SK-N-SH (cell line): ENCODE measurements at regions not wholly inside any gene's neighbourhood (a gene's known extent, or its start where the extent isn't known, plus 50 kb on each side); places are given as distances from the start of the nearest gene placed in this dataset.

ENCODE experiments used
- CTCF ChIA-PET: fragments of 300-600, 350-600 bp; formaldehyde crosslinking; extraction: SDS; loops from one replicate; lab custom pipeline; 2021; lab: Yijun Ruan, JAX
- POLR2A ChIA-PET: fragments of 350-600 bp; sonication (Branson Sonifier 250); formaldehyde crosslinking; extraction: SDS; loops from one replicate; lab custom pipeline; 2020; ENCODE audit warnings: antibody characterized with exemption, inconsistent platforms; lab: Yijun Ruan, JAX
- DNase-seq: peaks from one replicate; pipeline ENCODE4 v3.0.0; 2012
- H2AFZ ChIP-seq: fragments of 200-600 bp; sonication (generic); 2 replicates; pipeline ENCODE4 v1.8.1; 2016; ENCODE audit warnings: antibody characterized with exemption, mild to moderate bottlenecking, low read depth
- H3F3A ChIP-seq: fragments of 200-600 bp; sonication (generic); replicated peaks from 2 replicates; pipeline ENCODE3; 2016; ENCODE audit warnings: antibody characterized with exemption, mild to moderate bottlenecking; ENCODE audit not compliant: insufficient read depth
- H3K27ac ChIP-seq, 2 experiments: fragments of 200-500 bp in 1 of 2; fragments of 200-600 bp in 1 of 2; sonication (Bioruptor generic) in 1 of 2; sonication (generic), shearing (Covaris generic) in 1 of 2; 2 replicates each; pipeline versions ENCODE4 v1.5.1 to v1.6.1; 2014 to 2016; ENCODE audit warnings: low read depth in 2 of 2, inconsistent platforms in 1 of 2, low read length in 1 of 2, mild to moderate bottlenecking in 1 of 2, mixed read lengths in 1 of 2
- H3K27me3 ChIP-seq: fragments of 200-600 bp; sonication (generic), shearing (Covaris generic); 2 replicates; pipeline ENCODE4 v1.6.1; 2016; ENCODE audit warnings: mixed run types; ENCODE audit not compliant: insufficient read depth
- H3K36me3 ChIP-seq, 2 experiments: fragments of 200-500 bp in 1 of 2; fragments of 200-600 bp in 1 of 2; sonication (Bioruptor generic) in 1 of 2; sonication (generic) in 1 of 2; replicated peaks in 1 of 2; 2 replicates each; pipeline versions ENCODE3 to v1.5.1; 2014 to 2016; ENCODE audit warnings: low read length in 1 of 2, mild to moderate bottlenecking in 1 of 2; ENCODE audit not compliant: insufficient read depth in 2 of 2, control insufficient read depth in 1 of 2
- H3K4me1 ChIP-seq, 2 experiments: fragments of 200-500 bp in 1 of 2; fragments of 200-600 bp in 1 of 2; sonication (Bioruptor generic) in 1 of 2; sonication (generic), shearing (Covaris generic) in 1 of 2; 2 replicates each; pipeline versions ENCODE4 v1.5.1 to v1.6.1; 2014 to 2016; ENCODE audit warnings: low read depth in 1 of 2, low read length in 1 of 2, mixed run types in 1 of 2; ENCODE audit not compliant: insufficient read depth in 2 of 2, control insufficient read depth in 1 of 2
- H3K4me2 ChIP-seq: fragments of 200-600 bp; sonication (generic), shearing (Covaris generic); 2 replicates; pipeline ENCODE4 v1.6.1; 2017; ENCODE audit warnings: mixed run types
- H3K4me3 ChIP-seq, 2 experiments: fragments of 200-500 bp in 1 of 2; fragments of 200-600 bp in 1 of 2; sonication (Bioruptor generic) in 1 of 2; sonication (generic), shearing (Covaris generic) in 1 of 2; 2 replicates each; pipeline versions ENCODE4 v1.5.1 to v1.8.1; 2014 to 2016; ENCODE audit warnings: low read depth in 2 of 2, inconsistent platforms in 1 of 2, low read length in 1 of 2, mild to moderate bottlenecking in 1 of 2, mixed read lengths in 1 of 2, moderate library complexity in 1 of 2
- H3K79me2 ChIP-seq: fragments of 200-600 bp; sonication (generic); 2 replicates; pipeline ENCODE4 v1.8.1; 2017; ENCODE audit warnings: mild to moderate bottlenecking; ENCODE audit not compliant: insufficient read depth
- H3K9ac ChIP-seq: fragments of 200-600 bp; sonication (generic); 2 replicates; pipeline ENCODE4 v1.6.1; 2017; ENCODE audit warnings: mixed run types
- H3K9me2 ChIP-seq: fragments of 200-600 bp; sonication (generic); 2 replicates; pipeline ENCODE4 v1.6.1; 2017; ENCODE audit warnings: mixed run types
- H3K9me3 ChIP-seq: fragments of 200-600 bp; sonication (generic); 2 replicates; pipeline ENCODE4 v1.6.1; 2017; ENCODE audit warnings: mixed run types, mild to moderate bottlenecking, moderate library complexity
- H4K20me1 ChIP-seq: fragments of 200-600 bp; sonication (generic); 2 replicates; pipeline ENCODE4 v1.6.1; 2017; ENCODE audit warnings: mild to moderate bottlenecking, mixed run types; ENCODE audit not compliant: insufficient read depth
- EP300 ChIP-seq, 2 experiments: IDR thresholded peaks; 2 replicates each; pipeline versions ENCODE4 v1.4.0 to v1.6.1; 2012; ENCODE audit warnings: borderline replicate concordance in 1 of 2, low read depth in 1 of 2, low read length in 1 of 2
- EZH2phosphoT487 ChIP-seq: fragments of 200-600 bp; sonication (generic); IDR thresholded peaks from 2 replicates; pipeline ENCODE4 v1.6.1; 2017; ENCODE audit warnings: low read depth, mixed run types, mild to moderate bottlenecking, antibody characterized with exemption, moderate library complexity, borderline replicate concordance
- FOSL2 ChIP-seq: IDR thresholded peaks from 2 replicates; pipeline ENCODE4 v1.4.0; 2012; ENCODE audit warnings: low read depth, mild to moderate bottlenecking, moderate library complexity, borderline replicate concordance
- GATA2 ChIP-seq: sonication (generic); formaldehyde crosslinking; IDR thresholded peaks from 2 replicates; pipeline ENCODE4 v1.5.0; 2020; ENCODE audit warnings: mild to moderate bottlenecking, missing genetic modification reagents
- IRF3 ChIP-seq: fragments of 150-350 bp; IDR thresholded peaks from 2 replicates; pipeline ENCODE4 v1.6.1; 2016; ENCODE audit warnings: mild to moderate bottlenecking, low read depth, low read length
- JUND ChIP-seq: IDR thresholded peaks from 2 replicates; pipeline ENCODE4 v1.4.0; 2012
- MXI1 ChIP-seq: IDR thresholded peaks from 2 replicates; pipeline ENCODE4 v1.6.1; 2012; ENCODE audit warnings: mild to moderate bottlenecking, low read depth, low read length, improper control_type of control experiment
- RAD21 ChIP-seq: IDR thresholded peaks from 2 replicates; pipeline ENCODE4 v1.6.1; 2012; ENCODE audit warnings: mild to moderate bottlenecking, low read length
- RCOR1 ChIP-seq: fragments of 150-350 bp; IDR thresholded peaks from 2 replicates; pipeline ENCODE4 v1.6.1; 2017; ENCODE audit warnings: antibody characterized with exemption, low read length
- REST ChIP-seq: IDR thresholded peaks from 2 replicates; pipeline ENCODE4 v1.6.1; 2012; ENCODE audit warnings: mild to moderate bottlenecking, low read depth, low read length, moderate library complexity
- RFX5 ChIP-seq: IDR thresholded peaks from 2 replicates; pipeline ENCODE4 v1.6.1; 2012; ENCODE audit warnings: mild to moderate bottlenecking, improper control_type of control experiment, low read length
- RXRA ChIP-seq: IDR thresholded peaks from 2 replicates; pipeline ENCODE4 v1.4.0; 2012; ENCODE audit warnings: low read depth, mild to moderate bottlenecking, borderline replicate concordance
- SMC3 ChIP-seq: IDR thresholded peaks from 2 replicates; pipeline ENCODE4 v1.6.1; 2012; ENCODE audit warnings: low read depth, low read length, improper control_type of control experiment
- WGBS: methylation state at CpG from one replicate; pipeline ENCODE4 v1.1.6; 2017; ENCODE audit warnings: low lambda C conversion rate; 5-methylcytosine and 5-hydroxymethylcytosine counted together
- TF ChIP-seq, protein P1 (sequence below): IDR thresholded peaks from 2 replicates; pipeline ENCODE4 v1.4.0; 2012; ENCODE audit warnings: low read depth, borderline replicate concordance
- TF ChIP-seq, protein P2 (sequence below): fragments of 200-600 bp; sonication (generic); IDR thresholded peaks from 2 replicates; pipeline ENCODE4 v1.6.1; 2017; ENCODE audit warnings: antibody characterized with exemption, mild to moderate bottlenecking, moderate library complexity

GRCh38 chr11:57085611-57086010 lies 96.1 kb upstream of the LRRC55 start:
- no peak overlapping the region for H3K4me3 ChIP-seq
- no peaks in the 10 kb centered on the region for H3K79me2 ChIP-seq
- H3K4me1 ChIP-seq, result no peaks in the 10 kb centered on the region
- H3F3A ChIP-seq, result no peaks in the 10 kb centered on the region
- ChIA-PET POLR2A (no interaction called here), CTCF (interaction anchor here (0.6 to 1.7 kb wide), 5 partner anchors 9 to 418 kb away, joined by 3 to 10 read pairs (median 3); no protein-coding TSS in a partner anchor)
- WGBS, result 48% methylated on average over 1 of the region's 1 CpG
- no peaks in the 10 kb centered on the region for H4K20me1 ChIP-seq
- no peak overlapping the region for H3K27ac ChIP-seq
- no peaks in the 10 kb centered on the region for H3K9me3 ChIP-seq
- no peaks in the 10 kb centered on the region for H3K36me3 ChIP-seq
- DNase-seq, result no peak
- H3K9me2 ChIP-seq, result no peaks in the 10 kb centered on the region
- H3K27me3 ChIP-seq, result no peaks in the 10 kb centered on the region; the same call in 1 of the 2 replicates
- H3K4me2 ChIP-seq, result no peak overlapping the region
- TF ChIP-seq FOSL2 (no peak), JUND (no peak), RFX5 (no peak), REST (no peak), RCOR1 (no peak), RAD21 (peak; percentile 47), IRF3 (no peak), EZH2phosphoT487 (no peak), MXI1 (no peak), SMC3 (peak; percentile 17; the same call in 1 of the 2 replicates), GATA2 (CRISPR knock-in tag) (no peak), EP300 (IDR thresholded peaks at IDR 0.05; ENCODE audit: borderline replicate concordance in 1 of 2, low read depth in 1 of 2, low read length in 1 of 2) (no peak), RXRA (no peak)
- TF ChIP-seq, protein P1, sequence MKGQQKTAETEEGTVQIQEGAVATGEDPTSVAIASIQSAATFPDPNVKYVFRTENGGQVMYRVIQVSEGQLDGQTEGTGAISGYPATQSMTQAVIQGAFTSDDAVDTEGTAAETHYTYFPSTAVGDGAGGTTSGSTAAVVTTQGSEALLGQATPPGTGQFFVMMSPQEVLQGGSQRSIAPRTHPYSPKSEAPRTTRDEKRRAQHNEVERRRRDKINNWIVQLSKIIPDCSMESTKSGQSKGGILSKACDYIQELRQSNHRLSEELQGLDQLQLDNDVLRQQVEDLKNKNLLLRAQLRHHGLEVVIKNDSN, result no peak
- TF ChIP-seq, protein P2, sequence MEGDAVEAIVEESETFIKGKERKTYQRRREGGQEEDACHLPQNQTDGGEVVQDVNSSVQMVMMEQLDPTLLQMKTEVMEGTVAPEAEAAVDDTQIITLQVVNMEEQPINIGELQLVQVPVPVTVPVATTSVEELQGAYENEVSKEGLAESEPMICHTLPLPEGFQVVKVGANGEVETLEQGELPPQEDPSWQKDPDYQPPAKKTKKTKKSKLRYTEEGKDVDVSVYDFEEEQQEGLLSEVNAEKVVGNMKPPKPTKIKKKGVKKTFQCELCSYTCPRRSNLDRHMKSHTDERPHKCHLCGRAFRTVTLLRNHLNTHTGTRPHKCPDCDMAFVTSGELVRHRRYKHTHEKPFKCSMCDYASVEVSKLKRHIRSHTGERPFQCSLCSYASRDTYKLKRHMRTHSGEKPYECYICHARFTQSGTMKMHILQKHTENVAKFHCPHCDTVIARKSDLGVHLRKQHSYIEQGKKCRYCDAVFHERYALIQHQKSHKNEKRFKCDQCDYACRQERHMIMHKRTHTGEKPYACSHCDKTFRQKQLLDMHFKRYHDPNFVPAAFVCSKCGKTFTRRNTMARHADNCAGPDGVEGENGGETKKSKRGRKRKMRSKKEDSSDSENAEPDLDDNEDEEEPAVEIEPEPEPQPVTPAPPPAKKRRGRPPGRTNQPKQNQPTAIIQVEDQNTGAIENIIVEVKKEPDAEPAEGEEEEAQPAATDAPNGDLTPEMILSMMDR, result peak; percentile 44
- H3K9ac ChIP-seq, result no peak overlapping the region
- no peak overlapping the region for H2AFZ ChIP-seq
